ENCODE measurements at regions not wholly inside any gene's neighbourhood (a gene's known extent, or its start where the extent isn't known, plus 50 kb on each side); places are given as distances from the start of the nearest gene placed in this dataset.
"Not testable (repeated sequence)": the region's sequence is repeated elsewhere in the genome, so short reads cannot be mapped to it uniquely, and the experiment has no call there.

DNA sequence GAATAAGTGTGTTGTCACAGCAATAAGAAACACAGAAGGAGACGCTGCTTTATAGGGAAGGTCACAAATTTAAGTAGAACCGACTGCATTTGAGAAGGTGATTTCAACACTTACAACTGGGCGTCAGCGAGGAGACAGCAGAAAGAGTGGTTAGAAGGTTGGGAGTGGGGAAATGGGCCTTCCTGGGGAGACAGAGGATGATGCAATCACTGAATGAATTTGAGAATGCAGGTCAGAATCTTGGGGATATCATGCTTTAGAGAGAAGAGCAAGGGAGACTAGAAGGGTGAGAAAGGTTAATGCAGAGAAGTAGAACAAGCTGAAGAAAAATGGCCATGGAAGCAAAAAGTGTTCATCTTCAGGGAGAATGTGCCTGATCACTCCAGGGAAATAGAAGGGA, 616.1 kb upstream of the FAM98A start:
- no peak for DNase-seq
- Mint-ChIP-seq H3K9me3 (peaks cover 12% of the 10 kb centered on the region), H3K4me3 (no peak overlapping the region), H3K4me1 (no peaks in the 10 kb centered on the region), H3K27ac (no peak overlapping the region), H3K27me3 (no peaks in the 10 kb centered on the region), H3K36me3 (no peaks in the 10 kb centered on the region)
- CTCF ChIA-PET: no interaction called here

DNA sequence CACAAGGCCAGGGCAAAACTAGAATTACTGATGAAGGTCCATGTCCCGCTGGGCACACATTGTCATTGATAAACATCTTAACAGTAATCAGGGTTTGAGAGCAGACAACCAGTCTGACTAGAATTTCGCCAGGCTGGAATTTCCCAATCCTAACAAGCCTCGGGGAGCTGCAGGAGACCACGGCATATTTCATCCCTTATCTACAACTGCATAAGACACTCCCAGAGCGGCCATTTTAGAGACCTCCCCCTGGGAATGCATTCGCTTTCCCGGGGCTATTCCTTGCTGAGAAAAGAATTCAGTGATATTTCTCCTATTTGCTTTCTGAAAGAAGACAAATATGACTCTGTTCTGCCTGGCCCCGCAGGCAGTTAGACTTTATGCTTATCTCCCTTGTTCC, 611.3 kb upstream of the FAM98A start:
- H3K27me3 Mint-ChIP-seq, DNase-seq, CTCF ChIA-PET, H3K36me3 Mint-ChIP-seq, H3K4me3 Mint-ChIP-seq, H3K27ac Mint-ChIP-seq, H3K4me1 Mint-ChIP-seq: not testable (repeated sequence)
- peaks cover 25% of the 10 kb centered on the region for H3K9me3 Mint-ChIP-seq

DNA sequence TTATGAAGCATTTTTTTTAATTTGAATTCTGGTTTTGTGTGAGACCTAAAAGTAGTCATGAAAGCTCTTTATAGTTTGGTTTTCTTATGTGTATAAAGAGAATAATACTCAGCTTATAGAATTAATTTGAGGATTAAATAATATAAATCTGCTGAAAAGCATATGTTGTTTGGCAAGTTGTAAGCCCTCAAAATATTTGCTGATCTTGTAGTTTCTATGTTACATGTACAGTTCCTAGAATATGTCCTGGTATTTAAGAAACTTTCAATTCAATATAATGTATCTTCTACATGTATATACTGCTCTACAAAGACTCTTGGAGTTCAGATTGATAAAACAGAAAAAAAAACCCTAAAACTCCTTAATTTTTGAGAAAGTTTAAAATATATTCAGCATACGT, 605.5 kb upstream of the FAM98A start:
- H3K9me3 Mint-ChIP-seq: peaks cover 17% of the 10 kb centered on the region
- H3K27ac Mint-ChIP-seq: no peak overlapping the region
- no peak for DNase-seq
- no peaks in the 10 kb centered on the region for H3K4me1 Mint-ChIP-seq
- no peaks in the 10 kb centered on the region for H3K36me3 Mint-ChIP-seq
- no peak overlapping the region for H3K4me3 Mint-ChIP-seq
- no peaks in the 10 kb centered on the region for H3K27me3 Mint-ChIP-seq
- CTCF ChIA-PET: no interaction called here

DNA sequence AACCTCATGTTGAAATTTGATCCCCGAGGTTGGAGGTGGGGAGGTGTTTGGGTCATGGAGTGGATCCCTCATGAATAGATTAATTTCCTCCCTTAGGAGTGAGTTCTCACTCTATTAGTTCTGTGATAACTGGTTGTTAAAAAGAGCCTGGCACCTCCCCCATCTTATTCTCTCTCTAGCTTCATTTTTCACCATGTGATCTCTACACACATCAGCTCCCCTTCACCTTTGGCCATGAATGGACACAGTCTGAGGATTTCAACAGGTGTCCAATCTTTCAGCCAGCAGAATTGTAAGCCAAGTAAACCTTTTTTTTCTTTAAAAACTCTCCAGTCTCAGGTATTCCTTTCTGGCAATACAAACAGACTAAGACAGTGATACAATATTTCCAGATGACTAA, 602.0 kb upstream of the FAM98A start:
- Mint-ChIP-seq H3K27me3 (no peaks in the 10 kb centered on the region), H3K4me1 (no peaks in the 10 kb centered on the region), H3K9me3 (peaks cover 10% of the 10 kb centered on the region), H3K4me3 (no peak overlapping the region), H3K36me3 (no peaks in the 10 kb centered on the region), H3K27ac (no peak overlapping the region)
- DNase-seq: no peak
- CTCF ChIA-PET: no interaction called here

DNA sequence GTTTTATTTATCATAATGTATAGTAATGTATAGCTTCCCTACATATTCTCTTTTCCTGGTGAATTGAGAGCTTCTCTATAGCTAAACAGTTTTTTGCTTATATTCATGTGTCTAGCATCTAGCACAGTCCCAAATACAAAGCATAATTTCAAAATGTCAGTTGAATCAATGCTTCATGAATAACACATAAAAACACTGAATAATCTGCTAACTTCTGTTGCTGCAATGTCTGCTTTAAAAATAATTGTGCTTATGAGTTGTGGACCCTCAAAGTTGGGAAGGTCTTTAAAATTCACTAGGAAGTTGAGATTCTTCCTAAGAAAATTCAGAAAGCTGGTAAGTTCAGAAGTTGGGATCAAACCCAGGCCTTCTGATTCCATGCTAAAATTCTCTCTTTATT, 600.9 kb upstream of the FAM98A start:
- Mint-ChIP-seq H3K9me3 (peaks cover 5% of the 10 kb centered on the region), H3K27ac (no peak overlapping the region), H3K4me3 (no peak overlapping the region), H3K27me3 (no peaks in the 10 kb centered on the region), H3K4me1 (no peaks in the 10 kb centered on the region), H3K36me3 (no peaks in the 10 kb centered on the region)
- DNase-seq: no peak
- CTCF ChIA-PET: no interaction called here

DNA sequence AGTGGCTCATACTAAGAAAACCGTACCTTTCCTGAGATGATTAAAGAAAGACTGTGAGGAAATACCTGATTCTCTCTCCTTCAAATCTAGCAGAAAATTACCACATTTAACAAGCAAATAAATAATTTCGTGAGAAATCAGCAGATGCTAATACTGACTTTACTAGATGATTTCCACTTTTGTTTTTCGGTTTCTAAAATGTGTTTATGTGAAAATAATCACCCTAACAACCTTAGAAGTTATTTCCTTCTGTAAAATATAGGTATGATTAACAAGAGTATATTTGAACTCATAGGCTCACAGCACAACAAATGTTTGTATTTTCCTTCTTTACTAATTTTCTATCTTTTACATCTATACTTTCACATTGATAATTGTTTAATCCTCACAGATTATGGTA, 594.1 kb upstream of the FAM98A start:
- CTCF ChIA-PET: no interaction called here
- DNase-seq: no peak
- peaks cover 2% of the 10 kb centered on the region for H3K9me3 Mint-ChIP-seq
- no peak overlapping the region for H3K4me3 Mint-ChIP-seq
- no peaks in the 10 kb centered on the region for H3K4me1 Mint-ChIP-seq
- H3K36me3 Mint-ChIP-seq: no peaks in the 10 kb centered on the region
- H3K27me3 Mint-ChIP-seq: no peaks in the 10 kb centered on the region
- no peak overlapping the region for H3K27ac Mint-ChIP-seq

DNA sequence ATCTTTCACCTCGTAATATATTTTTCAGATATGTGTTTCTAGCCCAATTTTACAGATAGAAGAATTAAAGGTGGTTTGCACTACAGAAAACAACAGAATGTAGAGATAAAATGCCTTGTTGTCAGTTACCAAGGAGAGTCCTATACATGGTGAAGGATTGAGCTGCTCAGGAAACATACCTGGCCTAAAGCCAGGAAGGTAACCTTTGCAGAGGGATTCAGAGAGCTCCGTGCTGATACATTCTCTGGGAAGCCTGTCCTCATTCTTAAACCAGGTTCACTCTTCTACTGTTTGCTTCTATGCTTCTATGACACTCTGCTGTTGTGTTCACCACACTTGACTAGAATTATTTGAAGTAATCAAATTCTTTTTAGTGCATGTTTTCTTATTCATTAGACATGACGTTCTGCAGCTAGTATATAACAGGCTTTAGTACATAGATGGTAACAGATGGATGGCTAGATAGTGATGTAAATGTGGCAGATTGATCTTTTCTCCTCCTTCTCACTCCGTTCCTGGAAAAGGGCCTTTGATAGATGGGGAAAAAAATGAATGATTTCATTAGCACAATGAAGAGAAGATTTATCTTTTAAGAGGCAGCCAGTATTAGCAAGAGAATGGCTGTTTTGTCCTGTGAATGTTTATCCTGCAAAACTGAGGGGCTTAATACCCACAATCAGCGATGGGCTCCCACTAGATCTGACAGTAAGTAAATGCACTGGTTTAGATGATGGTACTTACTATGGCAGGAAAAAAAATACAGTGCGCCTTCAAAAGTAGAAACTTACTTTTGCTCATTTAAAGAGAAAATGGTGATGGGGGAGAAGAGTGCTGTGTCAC, 589.6 kb upstream of the FAM98A start:
- DNase-seq: no peak
- peaks cover 2% of the 10 kb centered on the region for H3K9me3 Mint-ChIP-seq
- H3K4me3 Mint-ChIP-seq: no peak overlapping the region
- no peaks in the 10 kb centered on the region for H3K27me3 Mint-ChIP-seq
- CTCF ChIA-PET: no interaction called here
- no peaks in the 10 kb centered on the region for H3K4me1 Mint-ChIP-seq
- H3K36me3 Mint-ChIP-seq: no peaks in the 10 kb centered on the region
- no peak overlapping the region for H3K27ac Mint-ChIP-seq

DNA sequence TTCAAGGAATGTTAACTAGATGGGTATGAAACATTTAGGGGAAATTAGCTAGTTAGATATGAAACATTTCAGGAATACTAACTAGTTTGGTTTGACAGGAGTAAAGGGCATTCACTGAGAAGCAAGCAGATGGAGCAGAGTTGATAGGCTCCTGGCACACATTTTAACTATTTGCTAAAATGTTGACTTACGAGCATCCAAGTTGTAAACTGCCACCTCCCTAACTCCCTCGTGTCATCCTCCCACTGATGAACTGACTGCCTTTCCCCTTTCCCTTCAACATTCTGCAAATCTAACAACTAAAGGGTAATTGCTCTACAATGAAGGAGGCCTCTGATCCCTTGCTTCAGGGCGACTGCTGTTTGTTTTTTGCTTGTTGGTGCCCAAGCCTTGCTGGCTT, 580.4 kb upstream of the FAM98A start:
- H3K27ac Mint-ChIP-seq: no peak overlapping the region
- DNase-seq: no peak
- H3K4me1 Mint-ChIP-seq: no peaks in the 10 kb centered on the region
- no peaks in the 10 kb centered on the region for H3K27me3 Mint-ChIP-seq
- H3K9me3 Mint-ChIP-seq: peaks cover 5% of the 10 kb centered on the region
- CTCF ChIA-PET: no interaction called here
- H3K4me3 Mint-ChIP-seq: no peak overlapping the region
- no peaks in the 10 kb centered on the region for H3K36me3 Mint-ChIP-seq

DNA sequence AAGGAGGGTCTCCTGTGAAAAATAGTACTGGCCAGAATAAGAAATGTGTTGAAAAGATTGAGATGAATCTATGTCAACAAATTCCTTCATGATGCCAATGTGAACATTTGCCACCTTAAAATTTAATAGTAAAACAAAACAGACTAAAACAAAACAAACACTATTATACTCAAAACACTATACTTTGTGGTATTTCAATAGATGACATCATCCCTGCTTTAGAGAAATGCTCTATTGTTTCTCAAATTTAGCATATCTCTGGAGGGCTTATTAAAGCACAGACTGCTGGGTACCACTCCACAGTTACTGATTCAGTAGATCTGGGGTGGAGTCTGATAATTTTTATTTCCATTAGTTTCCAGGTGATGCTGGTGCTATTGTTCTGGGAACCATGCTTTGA, 579.4 kb upstream of the FAM98A start:
- H3K9me3 Mint-ChIP-seq: peaks cover 3% of the 10 kb centered on the region
- H3K27me3 Mint-ChIP-seq: no peaks in the 10 kb centered on the region
- no peak for DNase-seq
- H3K4me3 Mint-ChIP-seq: no peak overlapping the region
- no peak overlapping the region for H3K27ac Mint-ChIP-seq
- CTCF ChIA-PET: no interaction called here
- H3K36me3 Mint-ChIP-seq: no peaks in the 10 kb centered on the region
- H3K4me1 Mint-ChIP-seq: no peaks in the 10 kb centered on the region

DNA sequence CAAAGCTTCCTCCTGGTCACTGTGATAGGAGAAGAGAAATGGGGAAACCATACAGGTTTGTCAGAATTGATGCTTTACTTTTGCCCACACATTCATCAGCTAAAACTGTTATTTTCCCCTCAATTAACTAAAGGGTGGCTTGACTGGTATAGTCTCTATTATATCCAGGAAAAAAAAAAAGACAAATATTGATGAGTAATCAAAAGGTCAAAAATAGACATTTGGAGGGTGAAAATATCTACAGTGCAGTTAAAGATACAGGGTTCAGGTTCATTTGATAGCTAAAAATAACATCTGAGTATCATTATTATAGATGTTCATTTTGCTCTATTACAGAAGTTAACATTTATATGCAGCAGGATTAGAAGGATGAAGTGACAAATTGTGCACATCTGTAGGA, 577.6 kb upstream of the FAM98A start:
- H3K36me3 Mint-ChIP-seq: no peaks in the 10 kb centered on the region
- H3K27ac Mint-ChIP-seq: no peak overlapping the region
- no peaks in the 10 kb centered on the region for H3K4me1 Mint-ChIP-seq
- no peaks in the 10 kb centered on the region for H3K27me3 Mint-ChIP-seq
- peaks cover 3% of the 10 kb centered on the region for H3K9me3 Mint-ChIP-seq
- DNase-seq: no peak
- CTCF ChIA-PET: no interaction called here
- no peak overlapping the region for H3K4me3 Mint-ChIP-seq

DNA sequence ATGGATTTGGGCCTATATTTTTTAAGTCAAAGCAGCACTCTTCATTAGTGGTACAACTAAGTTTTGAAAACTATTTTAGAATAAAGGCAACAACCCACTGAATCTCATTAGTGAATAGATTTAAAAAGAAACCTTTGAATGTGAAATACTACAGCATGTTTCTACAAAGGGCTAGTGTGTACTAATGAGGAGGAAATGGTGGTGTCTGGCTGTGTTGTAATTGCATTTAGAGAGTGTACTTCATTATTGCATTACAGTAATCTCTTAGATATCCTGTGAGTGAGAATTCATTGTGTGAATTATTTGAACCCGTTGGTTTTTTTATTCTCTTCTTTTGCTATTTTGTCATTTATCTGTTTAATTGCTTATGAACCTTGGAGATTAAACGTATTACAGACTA, 575.4 kb upstream of the FAM98A start:
- CTCF ChIA-PET: no interaction called here
- Mint-ChIP-seq H3K4me1 (no peaks in the 10 kb centered on the region), H3K36me3 (no peaks in the 10 kb centered on the region), H3K4me3 (no peak overlapping the region), H3K9me3 (peaks cover 6% of the 10 kb centered on the region), H3K27ac (no peak overlapping the region), H3K27me3 (no peaks in the 10 kb centered on the region)
- DNase-seq: no peak

DNA sequence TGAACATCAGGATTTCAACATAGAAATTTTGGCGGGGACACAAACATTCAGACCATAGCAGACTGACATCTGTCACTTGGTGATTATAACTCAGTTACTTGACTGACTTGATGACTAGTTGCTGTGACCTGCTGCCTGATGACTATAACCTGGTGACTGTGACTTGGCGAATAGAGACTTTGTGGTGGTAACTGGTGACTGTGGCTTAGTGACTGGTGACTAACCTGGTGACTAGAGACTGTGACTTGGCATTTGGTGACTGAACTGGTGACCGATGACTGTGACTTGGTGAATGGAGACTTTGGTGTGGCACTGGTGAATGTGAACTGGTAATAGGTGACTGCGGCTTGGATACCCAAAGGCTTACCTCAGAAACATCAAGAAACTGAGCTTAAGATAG, 563.1 kb upstream of the FAM98A start:
- H3K4me1 Mint-ChIP-seq: no peaks in the 10 kb centered on the region
- H3K36me3 Mint-ChIP-seq: no peaks in the 10 kb centered on the region
- CTCF ChIA-PET: no interaction called here
- DNase-seq: no peak
- no peaks in the 10 kb centered on the region for H3K27me3 Mint-ChIP-seq
- H3K9me3 Mint-ChIP-seq: no peaks in the 10 kb centered on the region
- no peak overlapping the region for H3K4me3 Mint-ChIP-seq
- H3K27ac Mint-ChIP-seq: no peak overlapping the region

DNA sequence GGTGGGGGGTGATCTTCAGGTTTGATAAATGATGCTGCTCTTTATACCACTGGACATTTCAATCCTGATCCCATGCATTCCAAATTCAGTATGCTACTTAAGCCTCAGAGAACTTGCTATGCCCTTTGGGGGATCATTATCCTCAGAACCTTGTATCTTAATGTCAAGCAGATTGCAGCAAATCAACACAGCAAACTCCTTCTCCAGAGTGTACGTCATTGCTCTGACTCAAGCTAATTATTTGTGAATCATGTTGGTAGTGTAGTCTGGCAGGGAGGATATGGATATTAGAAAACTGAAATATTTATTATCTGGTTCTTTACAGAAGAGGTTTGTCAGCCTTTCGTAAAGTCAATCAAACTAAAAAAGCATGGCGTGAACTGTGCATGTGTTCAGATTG, 562.5 kb upstream of the FAM98A start:
- no peaks in the 10 kb centered on the region for H3K9me3 Mint-ChIP-seq
- no peak for DNase-seq
- H3K27me3 Mint-ChIP-seq: no peaks in the 10 kb centered on the region
- no peaks in the 10 kb centered on the region for H3K4me1 Mint-ChIP-seq
- H3K4me3 Mint-ChIP-seq: no peak overlapping the region
- H3K36me3 Mint-ChIP-seq: no peaks in the 10 kb centered on the region
- CTCF ChIA-PET: no interaction called here
- no peak overlapping the region for H3K27ac Mint-ChIP-seq

DNA sequence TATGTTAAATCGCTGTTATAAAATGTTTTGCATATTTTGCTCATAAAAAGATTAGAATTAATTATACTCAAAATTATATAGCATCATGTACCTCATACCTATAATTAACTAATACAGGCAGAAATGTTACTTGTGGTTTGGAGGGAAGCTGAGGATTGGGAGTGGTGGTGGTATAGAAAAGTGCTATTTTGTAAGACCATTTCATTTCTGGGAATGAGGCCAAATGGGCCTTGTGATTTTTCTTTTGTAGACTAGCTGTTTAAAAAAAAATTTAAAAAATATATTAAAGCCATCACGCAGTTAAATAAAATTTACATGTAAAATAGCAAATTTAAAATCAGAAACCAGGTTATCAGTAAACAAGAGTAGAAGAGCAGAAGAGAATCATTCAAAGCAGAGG, 560.8 kb upstream of the FAM98A start:
- no peaks in the 10 kb centered on the region for H3K27me3 Mint-ChIP-seq
- no peaks in the 10 kb centered on the region for H3K4me1 Mint-ChIP-seq
- no peak for DNase-seq
- H3K4me3 Mint-ChIP-seq: no peak overlapping the region
- no peaks in the 10 kb centered on the region for H3K9me3 Mint-ChIP-seq
- H3K27ac Mint-ChIP-seq: no peak overlapping the region
- H3K36me3 Mint-ChIP-seq: no peaks in the 10 kb centered on the region
- CTCF ChIA-PET: no interaction called here

DNA sequence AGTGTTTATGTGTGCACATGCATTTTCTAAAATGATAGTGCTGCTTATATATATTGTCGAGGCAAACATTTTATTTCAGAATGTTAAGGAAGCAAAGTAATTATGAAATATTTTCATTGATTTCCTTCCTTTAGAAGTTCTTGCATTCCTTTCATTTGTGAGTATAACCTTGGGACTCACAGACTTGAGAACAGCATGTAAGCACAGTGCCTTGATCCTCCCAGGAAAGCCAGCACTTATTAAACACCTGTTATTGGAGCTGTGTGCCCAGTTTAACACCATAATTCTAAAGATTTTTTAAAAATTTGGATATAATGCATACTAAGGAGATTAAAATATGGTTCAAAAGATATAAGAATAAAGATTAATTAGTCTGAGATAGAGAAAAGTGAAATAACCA, 554.4 kb upstream of the FAM98A start:
- no peaks in the 10 kb centered on the region for H3K4me1 Mint-ChIP-seq
- H3K9me3 Mint-ChIP-seq: peaks cover 4% of the 10 kb centered on the region
- CTCF ChIA-PET: no interaction called here
- no peak overlapping the region for H3K4me3 Mint-ChIP-seq
- H3K27ac Mint-ChIP-seq: no peak overlapping the region
- DNase-seq: no peak
- no peaks in the 10 kb centered on the region for H3K27me3 Mint-ChIP-seq
- no peaks in the 10 kb centered on the region for H3K36me3 Mint-ChIP-seq

DNA sequence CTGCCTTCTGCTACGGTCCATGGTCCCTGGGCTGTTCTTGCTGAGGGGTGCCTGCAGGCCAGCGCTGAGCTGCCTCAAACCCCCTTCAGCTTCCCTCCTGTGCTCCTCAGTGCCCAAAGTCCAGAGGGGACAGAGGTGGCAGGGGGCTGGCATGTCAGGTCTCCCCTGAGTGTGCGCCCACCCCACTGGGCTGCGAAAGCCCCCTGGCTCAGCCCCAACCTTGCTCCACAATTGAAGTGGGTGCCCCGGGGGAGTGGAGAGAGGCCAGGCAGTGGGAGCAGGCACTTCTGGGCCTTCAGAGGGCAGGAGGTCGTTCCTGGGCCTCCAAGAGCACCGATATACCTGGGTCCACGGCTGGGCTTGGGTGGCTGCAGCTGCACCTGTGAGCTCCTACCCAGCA, 548.7 kb upstream of the FAM98A start:
- DNase-seq: no peak
- Mint-ChIP-seq H3K27ac (no peak overlapping the region), H3K27me3 (no peaks in the 10 kb centered on the region), H3K9me3 (peaks cover 9% of the 10 kb centered on the region), H3K36me3 (no peaks in the 10 kb centered on the region), H3K4me3 (no peak overlapping the region), H3K4me1 (no peaks in the 10 kb centered on the region)
- CTCF ChIA-PET: no interaction called here

Data from activated naive CD4-positive, alpha-beta T cell treated with anti-CD3 and anti-CD28 coated beads, Interleukin-2, amount 10 ng/mL, durations not matched to agents 7 days and 5 days (primary cell).